HG02870 (cell line): ENCODE measurements at regions not wholly inside any gene's neighbourhood (a gene's known extent, or its start where the extent isn't known, plus 50 kb on each side); places are given as distances from the start of the nearest gene placed in this dataset.

ENCODE experiments used
- ATAC-seq: cut with Tn5 transposase; IDR thresholded peaks from one replicate; pipeline ENCODE4 v1.9.1; 2021; ENCODE audit warnings: mild to moderate bottlenecking, moderate library complexity; ENCODE audit not compliant: unreplicated experiment

GRCh38 chr10:36506261-36506660, 619.1 kb upstream of the ANKRD30A start:
- no peak for ATAC-seq

DNA sequence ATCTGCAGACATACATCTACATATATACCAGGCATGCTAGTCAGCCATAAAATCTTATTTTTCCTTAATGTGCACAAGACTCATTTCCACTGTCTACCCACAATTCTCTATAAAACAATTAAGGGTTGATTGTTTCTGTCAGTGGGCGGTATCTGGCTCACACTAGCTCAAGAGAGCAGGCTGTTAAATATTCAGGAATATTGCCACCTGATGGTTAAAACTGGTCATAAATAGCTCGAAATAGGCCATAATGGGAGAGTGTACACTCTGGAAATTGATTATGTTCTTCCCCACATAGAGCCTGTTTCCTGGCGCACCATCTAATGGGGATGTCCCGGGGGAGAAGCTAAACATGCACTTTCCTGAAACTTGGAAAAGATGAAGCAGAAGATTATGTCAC, 620.6 kb upstream of the ANKRD30A start:
- no peak for ATAC-seq

DNA sequence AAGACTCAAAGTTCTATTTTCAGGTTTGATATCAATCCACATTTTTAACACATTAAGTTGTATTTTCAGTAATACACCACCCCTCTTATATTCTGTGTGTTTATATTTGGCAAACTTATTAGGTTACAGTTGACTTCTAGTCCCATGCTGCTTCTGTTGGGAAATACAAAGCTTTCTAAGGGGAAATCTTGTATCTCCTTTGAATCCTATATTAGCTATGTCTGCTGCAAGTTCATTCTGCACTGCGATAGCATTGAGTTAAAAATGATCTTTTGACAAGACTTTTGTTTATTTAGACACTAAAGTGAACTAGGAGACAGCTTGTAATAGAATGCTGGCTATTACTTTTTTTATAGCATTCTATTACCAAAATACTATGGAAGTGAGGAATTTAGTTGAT, 625.1 kb upstream of the ANKRD30A start:
- no peak for ATAC-seq

- no peak for ATAC-seq
These were observed 625.7 kb upstream of the ANKRD30A start for GRCh38 chr10:36499693-36500092.

DNA sequence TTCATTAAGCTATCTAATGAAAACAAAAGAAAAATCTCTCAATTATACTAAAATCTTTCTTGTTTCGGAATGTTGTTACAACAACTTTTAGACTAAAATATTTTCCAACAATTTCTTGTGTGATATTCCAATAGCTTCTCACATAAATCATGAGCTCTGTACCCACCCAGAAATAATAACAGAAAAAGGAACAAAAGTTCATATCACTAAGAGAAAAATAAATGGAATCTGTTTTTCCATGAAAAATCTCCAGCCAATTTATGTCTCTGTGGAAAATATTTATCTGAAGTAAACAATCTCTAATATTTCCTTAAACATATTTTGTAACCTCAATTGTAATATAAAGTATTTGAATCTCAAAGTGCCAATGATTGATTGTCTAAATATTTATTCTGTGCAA, 628.6 kb upstream of the ANKRD30A start:
- no peak for ATAC-seq

GRCh38 chr10:36494371-36494770, 631.0 kb upstream of the ANKRD30A start:
- ATAC-seq, result no peak

DNA sequence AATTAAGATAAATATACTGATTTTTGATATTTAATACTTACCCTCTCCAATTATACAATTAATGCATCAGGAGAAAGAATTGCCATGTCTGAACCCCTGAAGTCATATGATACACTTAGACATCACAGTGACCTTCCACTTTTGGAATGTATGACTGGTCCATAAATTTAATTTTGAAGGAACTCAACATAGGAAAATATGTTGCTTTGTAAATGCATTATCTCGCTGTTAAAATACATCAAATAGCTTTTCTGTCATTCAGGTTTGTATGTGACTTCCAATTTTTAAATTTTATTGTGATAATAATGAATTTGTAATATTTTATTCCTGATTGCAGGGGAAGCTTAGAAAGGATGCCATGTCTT, 631.9 kb upstream of the ANKRD30A start:
- no peak for ATAC-seq

GRCh38 chr10:36492590-36493515, 632.5 kb upstream of the ANKRD30A start:
- ATAC-seq, result no peak

- ATAC-seq, result no peak
These were observed 633.5 kb upstream of the ANKRD30A start for GRCh38 chr10:36491926-36492325.

DNA sequence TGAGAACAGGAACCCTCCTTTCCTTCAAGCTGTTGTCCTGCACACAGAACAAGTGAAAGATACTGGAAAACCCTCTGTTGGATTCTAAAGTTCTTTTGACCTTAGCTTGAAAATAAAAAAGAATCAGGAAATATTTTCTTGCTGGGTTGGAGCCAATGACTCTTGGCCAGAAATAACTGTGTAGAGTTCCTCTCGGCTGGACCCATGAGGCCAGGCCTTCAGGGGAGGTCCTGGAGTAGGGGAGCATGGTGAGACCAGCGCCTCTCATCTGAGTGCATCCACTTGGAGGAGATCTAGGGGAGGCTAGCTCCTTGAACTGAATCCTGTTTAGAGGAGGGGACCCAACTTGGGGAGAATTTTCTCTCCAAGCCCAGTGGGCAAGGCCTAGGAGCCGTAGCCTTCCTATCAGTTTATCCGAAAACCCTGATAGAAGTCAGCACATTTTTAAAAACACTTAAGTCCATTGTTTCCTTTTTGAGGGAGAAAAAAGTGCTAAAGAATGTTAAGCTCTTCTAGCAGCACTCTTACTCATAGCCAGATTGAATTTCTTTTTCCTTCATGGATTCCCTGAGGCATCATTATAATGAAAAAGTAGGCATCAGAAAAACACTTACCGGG, 635.7 kb upstream of the ANKRD30A start:
- ATAC-seq, result no peak

DNA sequence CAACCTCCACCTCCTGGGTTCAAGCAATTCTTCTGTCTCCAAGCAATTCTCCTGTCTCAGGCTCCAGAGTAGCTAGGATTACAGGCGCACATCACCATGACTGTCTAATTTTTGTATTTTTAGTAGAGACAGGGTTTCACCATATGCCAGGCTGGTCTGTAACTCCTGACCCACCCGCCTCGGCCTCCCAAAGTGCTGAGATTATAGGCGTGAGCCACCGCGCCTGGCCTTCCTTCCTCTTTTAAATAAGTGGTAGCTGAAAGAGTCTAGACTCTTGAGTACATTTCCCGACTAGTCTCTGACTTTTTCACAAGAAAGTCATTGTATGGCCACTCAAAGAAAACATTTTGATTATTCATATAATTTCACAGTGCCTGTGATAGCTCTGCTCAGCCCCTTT, 636.2 kb upstream of the ANKRD30A start:
- ATAC-seq, result no peak

DNA sequence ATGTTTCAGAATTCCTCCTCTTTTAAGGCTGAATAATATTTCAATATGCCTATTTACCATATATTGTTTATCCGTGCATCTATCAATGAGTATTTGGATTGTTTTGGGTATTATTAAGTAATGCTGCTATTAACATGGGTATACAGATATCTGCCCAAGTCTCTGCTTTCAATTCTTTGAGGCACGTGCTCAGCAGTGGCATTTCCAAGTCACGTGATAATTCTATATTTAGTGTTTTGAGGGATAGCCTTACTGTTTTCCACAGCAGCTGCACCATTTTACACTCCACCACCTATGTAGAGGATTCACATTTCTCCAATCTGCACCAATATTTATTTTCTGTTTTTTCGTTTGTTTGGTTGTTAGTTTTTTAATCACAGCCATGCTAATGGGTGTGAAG, 636.8 kb upstream of the ANKRD30A start:
- ATAC-seq, result no peak

- ATAC-seq, result no peak
These were observed 646.3 kb upstream of the ANKRD30A start for GRCh38 chr10:36479073-36479472.

DNA sequence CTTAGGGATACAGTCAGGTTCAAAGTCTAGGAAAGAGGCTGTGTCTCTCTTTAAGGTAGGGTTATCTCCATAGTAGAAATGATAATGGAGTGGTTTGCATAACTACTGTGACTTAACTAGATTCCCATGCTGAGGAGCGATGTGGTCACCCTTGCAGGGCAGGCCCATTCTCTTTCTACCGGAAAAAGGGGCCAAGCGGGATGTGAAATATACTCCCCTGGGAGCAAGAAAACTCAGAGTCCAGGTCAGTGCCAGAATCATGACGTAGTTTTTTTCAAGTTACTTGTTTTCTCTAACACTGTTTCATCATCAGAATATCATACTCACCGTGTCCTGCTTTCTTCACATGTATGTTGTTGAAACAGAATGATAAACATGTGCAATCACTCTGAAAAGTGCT, 649.0 kb upstream of the ANKRD30A start:
- no peak for ATAC-seq

GRCh38 chr10:36475746-36476145, 649.7 kb upstream of the ANKRD30A start:
- ATAC-seq, result no peak

GRCh38 chr10:36474456-36474855, 650.9 kb upstream of the ANKRD30A start:
- ATAC-seq, result no peak

DNA sequence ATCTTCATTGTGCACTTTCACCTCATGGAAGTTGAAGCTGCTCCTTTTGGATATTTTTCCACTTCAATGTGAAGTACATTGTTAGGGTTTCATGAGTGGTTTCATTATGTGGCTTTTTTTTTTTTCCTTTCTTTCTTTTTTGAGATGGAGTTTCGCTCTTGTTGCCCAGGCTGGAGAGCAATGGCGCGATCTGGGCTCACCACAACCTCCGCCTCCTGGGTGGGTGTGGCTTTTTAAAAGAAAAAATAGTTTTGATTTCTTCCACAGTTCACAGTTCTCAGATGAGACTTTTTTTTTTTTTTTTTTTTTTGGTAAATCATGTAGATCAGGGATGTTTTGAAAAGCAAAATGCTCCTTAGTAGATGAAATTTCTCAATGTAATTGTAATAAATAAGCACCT, 652.3 kb upstream of the ANKRD30A start:
- no peak for ATAC-seq

DNA sequence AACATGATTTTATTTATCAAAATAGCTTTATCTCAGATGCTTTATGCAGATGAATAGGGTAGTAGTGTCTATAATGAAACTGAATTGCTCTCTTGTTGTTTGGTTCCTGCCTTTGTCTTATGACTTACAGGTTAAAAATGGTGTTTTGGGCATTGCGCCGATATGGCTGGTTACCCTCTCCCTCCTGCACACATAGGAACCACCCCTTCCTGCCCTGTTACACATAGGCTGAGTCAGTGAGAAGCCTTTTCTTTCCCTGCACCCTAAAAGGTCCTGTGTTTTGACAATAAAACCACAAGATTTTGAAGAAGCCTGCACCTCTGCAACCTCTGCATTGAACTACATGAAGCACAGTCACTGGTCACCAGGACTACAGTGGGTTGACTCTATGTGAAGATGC, 655.8 kb upstream of the ANKRD30A start:
- no peak for ATAC-seq

GRCh38 chr10:36468620-36469019, 656.8 kb upstream of the ANKRD30A start:
- ATAC-seq, result no peak

DNA sequence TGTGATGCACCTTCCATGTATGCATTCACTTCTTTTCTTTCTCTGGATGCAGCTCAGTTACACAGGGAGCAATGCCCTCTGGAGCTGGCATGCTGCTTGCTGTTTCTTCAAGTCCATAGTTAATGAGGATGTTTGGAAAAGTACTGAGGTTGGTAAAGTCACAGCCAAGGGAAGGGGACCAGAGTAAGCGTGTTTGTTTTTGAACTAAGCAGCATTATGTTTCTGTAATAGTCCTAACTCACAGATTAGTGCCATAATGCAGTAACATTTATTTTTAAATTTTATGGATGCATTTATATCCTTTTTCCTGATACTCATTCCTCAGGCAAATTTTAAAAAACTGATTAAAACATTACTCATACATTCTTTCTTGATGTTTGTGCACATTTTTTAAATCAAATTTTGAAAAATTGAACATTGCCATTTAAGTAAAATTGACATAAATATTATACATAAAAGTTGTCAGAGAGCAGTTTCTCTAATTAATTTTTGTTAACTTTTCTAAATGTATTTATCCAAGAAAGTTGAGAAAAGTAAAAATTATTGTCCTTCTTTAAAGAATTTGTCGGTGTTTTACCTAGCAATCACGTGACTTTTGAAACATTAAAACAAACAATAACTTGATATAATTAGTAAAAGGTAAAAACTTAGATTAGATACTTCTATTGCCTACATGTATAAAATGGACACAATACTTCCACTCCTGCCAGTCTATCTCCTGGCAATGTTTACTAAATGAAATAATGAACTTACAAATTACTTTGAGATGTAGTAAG, 659.6 kb upstream of the ANKRD30A start:
- ATAC-seq, result no peak

GRCh38 chr10:36464291-36464690, 661.1 kb upstream of the ANKRD30A start:
- no peak for ATAC-seq

DNA sequence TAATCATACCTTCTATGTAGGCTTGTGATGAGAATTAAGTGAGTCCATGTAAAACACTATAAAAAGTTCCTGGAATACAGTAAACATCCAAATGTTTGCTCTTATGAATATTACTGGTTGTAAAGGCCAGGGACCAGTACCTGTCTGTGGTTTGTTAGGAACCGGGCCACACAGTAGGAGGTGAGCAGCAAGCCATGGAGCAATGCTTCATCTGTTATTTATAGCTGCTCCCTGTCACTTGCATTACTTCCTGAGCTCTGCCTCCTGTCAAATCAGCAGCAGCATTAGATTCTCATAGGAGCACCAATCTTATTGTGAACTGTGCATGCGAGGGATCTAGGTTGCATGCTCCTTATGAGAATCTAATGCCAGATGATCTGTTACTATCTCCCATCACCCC, 662.0 kb upstream of the ANKRD30A start:
- no peak for ATAC-seq
